ENCODE measurements at regions not wholly inside any gene's neighbourhood (a gene's known extent, or its start where the extent isn't known, plus 50 kb on each side); places are given as distances from the start of the nearest gene placed in this dataset.

GRCh38 chr4:35697210-35697736, 547.0 kb downstream of the ARAP2 start:
- 70 to 89% (median 72%) methylated on average over 2 of the region's 2 CpGs for WGBS, 3 donors
- DNase-seq = no peak
- Histone ChIP-seq H3K9me3 (ENCODE audit: control insufficient read depth in 2 of 2, insufficient read depth in 1 of 2, low read depth in 1 of 2, low read length in 1 of 2) (no peaks in the 10 kb centered on the region), H3K4me1 (ENCODE audit: control insufficient read depth in 3 of 3, insufficient read depth in 2 of 3, low read depth in 1 of 3, low read length in 2 of 3) (no peaks in the 10 kb centered on the region), H3K36me3 (ENCODE audit: control insufficient read depth in 3 of 3, insufficient read depth in 2 of 3, low read depth in 1 of 3, low read length in 3 of 3) (no peaks in the 10 kb centered on the region), H3K4me3 (ENCODE audit: low read depth in 1 of 3, low read length in 3 of 3) (no peak overlapping the region), H3K27me3 (ENCODE audit: control insufficient read depth in 3 of 3, insufficient read depth in 3 of 3, low read length in 3 of 3) (no peaks in the 10 kb centered on the region), H3K27ac (ENCODE audit: low read depth in 1 of 3, low read length in 2 of 3) (no peak overlapping the region)
- no peak for FAIRE-seq

GRCh38 chr4:35700663-35701062, 543.7 kb downstream of the ARAP2 start:
- WGBS, 3 donors = 80 to 88% (median 83%) methylated on average over 2 of the region's 2 CpGs
- Histone ChIP-seq H3K36me3 (ENCODE audit: control insufficient read depth in 3 of 3, insufficient read depth in 2 of 3, low read depth in 1 of 3, low read length in 3 of 3) (no peaks in the 10 kb centered on the region), H3K27me3 (ENCODE audit: control insufficient read depth in 3 of 3, insufficient read depth in 3 of 3, low read length in 3 of 3) (no peaks in the 10 kb centered on the region), H3K27ac (ENCODE audit: low read depth in 1 of 3, low read length in 2 of 3) (no peak overlapping the region), H3K4me3 (ENCODE audit: low read depth in 1 of 3, low read length in 3 of 3) (no peak overlapping the region), H3K9me3 (ENCODE audit: control insufficient read depth in 2 of 2, insufficient read depth in 1 of 2, low read depth in 1 of 2, low read length in 1 of 2) (no peaks in the 10 kb centered on the region), H3K4me1 (ENCODE audit: control insufficient read depth in 3 of 3, insufficient read depth in 2 of 3, low read depth in 1 of 3, low read length in 2 of 3) (no peaks in the 10 kb centered on the region)
- DNase-seq = no peak
- no peak for FAIRE-seq

- DNase-seq (no peak), FAIRE-seq (no peak)
- H3K27ac ChIP-seq (ENCODE audit: low read depth in 1 of 3, low read length in 2 of 3) = no peak overlapping the region
- H3K4me3 ChIP-seq (ENCODE audit: low read depth in 1 of 3, low read length in 3 of 3) = no peak overlapping the region
- H3K27me3 ChIP-seq (ENCODE audit: control insufficient read depth in 3 of 3, insufficient read depth in 3 of 3, low read length in 3 of 3) = no peaks in the 10 kb centered on the region
- no peaks in the 10 kb centered on the region for H3K36me3 ChIP-seq (ENCODE audit: control insufficient read depth in 3 of 3, insufficient read depth in 2 of 3, low read depth in 1 of 3, low read length in 3 of 3)
- no peaks in the 10 kb centered on the region for H3K4me1 ChIP-seq (ENCODE audit: control insufficient read depth in 3 of 3, insufficient read depth in 2 of 3, low read depth in 1 of 3, low read length in 2 of 3)
- peaks cover 0 to 34% of the 10 kb centered on the region in 2 donors for H3K9me3 ChIP-seq (ENCODE audit: control insufficient read depth in 2 of 2, insufficient read depth in 1 of 2, low read depth in 1 of 2, low read length in 1 of 2)
- 45 to 76% (median 65%) methylated on average over 2 of the region's 2 CpGs for WGBS, 3 donors
These were observed 535.2 kb downstream of the ARAP2 start for GRCh38 chr4:35709080-35709479.

- WGBS, 3 donors = 59 to 80% (median 67%) methylated on average over 3 of the region's 3 CpGs
- Histone ChIP-seq H3K27me3 (ENCODE audit: control insufficient read depth in 3 of 3, insufficient read depth in 3 of 3, low read length in 3 of 3) (no peaks in the 10 kb centered on the region), H3K27ac (ENCODE audit: low read depth in 1 of 3, low read length in 2 of 3) (no peak overlapping the region), H3K4me3 (ENCODE audit: low read depth in 1 of 3, low read length in 3 of 3) (no peak overlapping the region), H3K36me3 (ENCODE audit: control insufficient read depth in 3 of 3, insufficient read depth in 2 of 3, low read depth in 1 of 3, low read length in 3 of 3) (no peaks in the 10 kb centered on the region), H3K4me1 (ENCODE audit: control insufficient read depth in 3 of 3, insufficient read depth in 2 of 3, low read depth in 1 of 3, low read length in 2 of 3) (no peaks in the 10 kb centered on the region), H3K9me3 (ENCODE audit: control insufficient read depth in 2 of 2, insufficient read depth in 1 of 2, low read depth in 1 of 2, low read length in 1 of 2) (peaks cover 0 to 34% of the 10 kb centered on the region in 2 donors)
- FAIRE-seq (no peak), DNase-seq (no peak)
These were observed 534.0 kb downstream of the ARAP2 start for GRCh38 chr4:35710343-35710742.

GRCh38 chr4:35711127-35711526, 533.2 kb downstream of the ARAP2 start:
- no peaks in the 10 kb centered on the region for H3K4me1 ChIP-seq (ENCODE audit: control insufficient read depth in 3 of 3, insufficient read depth in 2 of 3, low read depth in 1 of 3, low read length in 2 of 3)
- H3K4me3 ChIP-seq (ENCODE audit: low read depth in 1 of 3, low read length in 3 of 3) = no peak overlapping the region
- WGBS, 3 donors = 78 to 83% (median 80%) methylated on average over 2 of the region's 2 CpGs

GRCh38 chr4:35723973-35724372, 520.3 kb downstream of the ARAP2 start:
- H3K36me3 ChIP-seq (ENCODE audit: control insufficient read depth in 3 of 3, insufficient read depth in 2 of 3, low read depth in 1 of 3, low read length in 3 of 3) = no peaks in the 10 kb centered on the region

More at GRCh38 chr4:35711127-35711526, 533.2 kb downstream of the ARAP2 start:
- no peak for DNase-seq
- H3K9me3 ChIP-seq (ENCODE audit: control insufficient read depth in 2 of 2, insufficient read depth in 1 of 2, low read depth in 1 of 2, low read length in 1 of 2) = peaks cover 0 to 34% of the 10 kb centered on the region in 2 donors
- peak; percentile 36 for FAIRE-seq
- no peaks in the 10 kb centered on the region for H3K27me3 ChIP-seq (ENCODE audit: control insufficient read depth in 3 of 3, insufficient read depth in 3 of 3, low read length in 3 of 3)
- H3K27ac ChIP-seq (ENCODE audit: low read depth in 1 of 3, low read length in 2 of 3) = no peak overlapping the region
- H3K36me3 ChIP-seq (ENCODE audit: control insufficient read depth in 3 of 3, insufficient read depth in 2 of 3, low read depth in 1 of 3, low read length in 3 of 3) = no peaks in the 10 kb centered on the region

GRCh38 chr4:35725131-35725530, 519.2 kb downstream of the ARAP2 start:
- 83 to 100% (median 86%) methylated on average over 1 of the region's 1 CpG for WGBS, 3 donors
- FAIRE-seq = no peak
- H3K4me1 ChIP-seq (ENCODE audit: control insufficient read depth in 3 of 3, insufficient read depth in 2 of 3, low read depth in 1 of 3, low read length in 2 of 3) = no peaks in the 10 kb centered on the region

More at GRCh38 chr4:35723973-35724372, 520.3 kb downstream of the ARAP2 start:
- DNase-seq = no peak
- H3K27ac ChIP-seq (ENCODE audit: low read depth in 1 of 3, low read length in 2 of 3) = no peak overlapping the region
- H3K4me1 ChIP-seq (ENCODE audit: control insufficient read depth in 3 of 3, insufficient read depth in 2 of 3, low read depth in 1 of 3, low read length in 2 of 3) = no peaks in the 10 kb centered on the region
- no peaks in the 10 kb centered on the region for H3K27me3 ChIP-seq (ENCODE audit: control insufficient read depth in 3 of 3, insufficient read depth in 3 of 3, low read length in 3 of 3)
- WGBS, 3 donors = 75 to 89% (median 83%) methylated on average over 3 of the region's 3 CpGs
- H3K4me3 ChIP-seq (ENCODE audit: low read depth in 1 of 3, low read length in 3 of 3) = no peak overlapping the region
- no peak for FAIRE-seq
- no peaks in the 10 kb centered on the region for H3K9me3 ChIP-seq (ENCODE audit: control insufficient read depth in 2 of 2, insufficient read depth in 1 of 2, low read depth in 1 of 2, low read length in 1 of 2)

GRCh38 chr4:35730414-35730813, 513.9 kb downstream of the ARAP2 start:
- H3K27ac ChIP-seq (ENCODE audit: low read depth in 1 of 3, low read length in 2 of 3) = no peak overlapping the region
- DNase-seq = no peak
- no peaks in the 10 kb centered on the region for H3K36me3 ChIP-seq (ENCODE audit: control insufficient read depth in 3 of 3, insufficient read depth in 2 of 3, low read depth in 1 of 3, low read length in 3 of 3)
- 12 to 48% (median 35%) methylated on average over 2 of the region's 2 CpGs for WGBS, 3 donors
- no peaks in the 10 kb centered on the region for H3K9me3 ChIP-seq (ENCODE audit: control insufficient read depth in 2 of 2, insufficient read depth in 1 of 2, low read depth in 1 of 2, low read length in 1 of 2)
- H3K4me1 ChIP-seq (ENCODE audit: control insufficient read depth in 3 of 3, insufficient read depth in 2 of 3, low read depth in 1 of 3, low read length in 2 of 3) = no peaks in the 10 kb centered on the region
- no peaks in the 10 kb centered on the region for H3K27me3 ChIP-seq (ENCODE audit: control insufficient read depth in 3 of 3, insufficient read depth in 3 of 3, low read length in 3 of 3)
- no peak for FAIRE-seq
- H3K4me3 ChIP-seq (ENCODE audit: low read depth in 1 of 3, low read length in 3 of 3) = no peak overlapping the region

More at GRCh38 chr4:35725131-35725530, 519.2 kb downstream of the ARAP2 start:
- no peak for DNase-seq
- no peaks in the 10 kb centered on the region for H3K27me3 ChIP-seq (ENCODE audit: control insufficient read depth in 3 of 3, insufficient read depth in 3 of 3, low read length in 3 of 3)
- H3K27ac ChIP-seq (ENCODE audit: low read depth in 1 of 3, low read length in 2 of 3) = no peak overlapping the region
- H3K4me3 ChIP-seq (ENCODE audit: low read depth in 1 of 3, low read length in 3 of 3) = no peak overlapping the region
- no peaks in the 10 kb centered on the region for H3K36me3 ChIP-seq (ENCODE audit: control insufficient read depth in 3 of 3, insufficient read depth in 2 of 3, low read depth in 1 of 3, low read length in 3 of 3)
- no peaks in the 10 kb centered on the region for H3K9me3 ChIP-seq (ENCODE audit: control insufficient read depth in 2 of 2, insufficient read depth in 1 of 2, low read depth in 1 of 2, low read length in 1 of 2)

Data from small intestine (tissue), 7 donors.